PC-3 (cell line): ENCODE measurements at regions not wholly inside any gene's neighbourhood (a gene's known extent, or its start where the extent isn't known, plus 50 kb on each side); places are given as distances from the start of the nearest gene placed in this dataset.

ENCODE experiments used
- EZH2phosphoT487 ChIP-seq: fragments of 300-600 bp; sonication (generic); IDR thresholded peaks from 2 replicates; pipeline ENCODE4 v1.6.1; 2018; ENCODE audit warnings: mild to moderate bottlenecking, antibody characterized with exemption, low read length, borderline replicate concordance
- TF ChIP-seq, protein P1 (sequence below): fragments of 300-600 bp; sonication (generic); conservative IDR thresholded peaks from 2 replicates; pipeline ENCODE4 v1.5.1; 2017; ENCODE audit warnings: antibody characterized with exemption, low read depth, mild to moderate bottlenecking, low read length

DNA sequence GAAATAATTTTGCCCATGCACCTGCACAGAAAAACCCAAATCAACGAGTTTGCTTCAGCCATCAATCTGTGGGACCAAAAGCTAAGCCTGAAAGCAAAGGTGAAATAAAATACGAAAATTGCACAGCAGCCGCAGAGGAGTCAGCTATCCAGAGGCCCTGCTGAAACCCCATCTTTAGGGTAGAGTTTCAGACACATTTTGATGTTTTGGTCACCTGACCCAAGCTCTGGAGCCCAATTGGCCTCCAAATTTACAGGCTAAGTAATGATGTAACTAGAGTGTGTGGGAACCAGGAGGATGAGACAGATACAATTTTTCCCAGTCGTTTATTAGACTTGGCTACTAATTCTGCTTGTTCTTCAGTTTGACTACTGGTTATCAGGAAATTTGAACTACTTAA, 308.6 kb upstream of the ATP11B start:
- TF ChIP-seq, protein P1, sequence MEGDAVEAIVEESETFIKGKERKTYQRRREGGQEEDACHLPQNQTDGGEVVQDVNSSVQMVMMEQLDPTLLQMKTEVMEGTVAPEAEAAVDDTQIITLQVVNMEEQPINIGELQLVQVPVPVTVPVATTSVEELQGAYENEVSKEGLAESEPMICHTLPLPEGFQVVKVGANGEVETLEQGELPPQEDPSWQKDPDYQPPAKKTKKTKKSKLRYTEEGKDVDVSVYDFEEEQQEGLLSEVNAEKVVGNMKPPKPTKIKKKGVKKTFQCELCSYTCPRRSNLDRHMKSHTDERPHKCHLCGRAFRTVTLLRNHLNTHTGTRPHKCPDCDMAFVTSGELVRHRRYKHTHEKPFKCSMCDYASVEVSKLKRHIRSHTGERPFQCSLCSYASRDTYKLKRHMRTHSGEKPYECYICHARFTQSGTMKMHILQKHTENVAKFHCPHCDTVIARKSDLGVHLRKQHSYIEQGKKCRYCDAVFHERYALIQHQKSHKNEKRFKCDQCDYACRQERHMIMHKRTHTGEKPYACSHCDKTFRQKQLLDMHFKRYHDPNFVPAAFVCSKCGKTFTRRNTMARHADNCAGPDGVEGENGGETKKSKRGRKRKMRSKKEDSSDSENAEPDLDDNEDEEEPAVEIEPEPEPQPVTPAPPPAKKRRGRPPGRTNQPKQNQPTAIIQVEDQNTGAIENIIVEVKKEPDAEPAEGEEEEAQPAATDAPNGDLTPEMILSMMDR = no peak
- TF ChIP-seq EZH2phosphoT487 = no peak
